HEK293 (cell line): ENCODE measurements at regions not wholly inside any gene's neighbourhood (a gene's known extent, or its start where the extent isn't known, plus 50 kb on each side); places are given as distances from the start of the nearest gene placed in this dataset.
"Not testable (repeated sequence)": the region's sequence is repeated elsewhere in the genome, so short reads cannot be mapped to it uniquely, and the experiment has no call there.

Source experiments
- CTCF ChIA-PET: fragments of 350-600 bp; formaldehyde crosslinking; extraction: SDS; loops from one replicate; lab custom pipeline; 2021; ENCODE audit warnings: antibody characterized with exemption; lab: Yijun Ruan, JAX
- POLR2A ChIA-PET: fragments of 300-600 bp; formaldehyde crosslinking; extraction: SDS; loops from one replicate; lab custom pipeline; 2020; ENCODE audit warnings: antibody characterized with exemption, inconsistent platforms; lab: Yijun Ruan, JAX
- H3K27ac ChIP-seq: fragments of 200-500 bp; sonication (Bioruptor generic); 2 replicates; pipeline ENCODE4 v1.5.1; 2014; ENCODE audit warnings: low read depth, low read length, control low read depth, inconsistent platforms; ENCODE audit errors: extremely low read depth
- H3K36me3 ChIP-seq, 2 experiments: fragments of 200-500 bp in 1 of 2; sonication (Bioruptor generic) in 1 of 2; 1 replicate in 1 of 2; 2 replicates in 1 of 2; pipeline ENCODE4 v1.5.1; 2014 to 2017; ENCODE audit warnings: inconsistent platforms in 2 of 2, low read length in 2 of 2; ENCODE audit not compliant: control insufficient read depth in 2 of 2, insufficient read depth in 1 of 2
- H3K4me1 ChIP-seq: fragments of 200-500 bp; sonication (Bioruptor generic); 2 replicates; pipeline ENCODE4 v1.5.1; 2014; ENCODE audit warnings: mild to moderate bottlenecking, low read length, inconsistent platforms; ENCODE audit not compliant: control insufficient read depth, insufficient read depth
- H3K4me3 ChIP-seq: 2 replicates; pipeline ENCODE4 v1.5.1; 2011; ENCODE audit warnings: low read depth, mild to moderate bottlenecking, control low read depth, low read length, moderate library complexity
- H3K9me3 ChIP-seq: fragments of 200-500 bp; sonication (Bioruptor generic); 2 replicates; pipeline ENCODE4 v1.5.1; 2014; ENCODE audit warnings: low read depth, low read length, inconsistent platforms; ENCODE audit not compliant: control insufficient read depth, insufficient read depth
- EGR2 ChIP-seq: fragments of 450-650 bp; formaldehyde crosslinking; IDR thresholded peaks from 2 replicates; pipeline ENCODE4 v1.5.1; 2016; ENCODE audit warnings: low read depth, missing biosample characterization, missing genetic modification characterization
- SCRT1 ChIP-seq: fragments of 450-650 bp; formaldehyde crosslinking; IDR thresholded peaks from 2 replicates; pipeline ENCODE4 v1.5.1; 2016; ENCODE audit warnings: missing biosample characterization, missing genetic modification characterization, borderline replicate concordance
- SP3 ChIP-seq: fragments of 450-650 bp; formaldehyde crosslinking; IDR thresholded peaks from 2 replicates; pipeline ENCODE4 v1.5.1; 2016; ENCODE audit warnings: missing biosample characterization, missing genetic modification characterization
- ZBTB21 ChIP-seq: fragments of 450-650 bp; formaldehyde crosslinking; IDR thresholded peaks from 2 replicates; pipeline ENCODE4 v1.5.1; 2017; ENCODE audit warnings: missing biosample characterization, missing genetic modification characterization
- ZFHX2 ChIP-seq: fragments of 450-650 bp; formaldehyde crosslinking; conservative IDR thresholded peaks from 2 replicates; pipeline ENCODE4 v1.5.1; 2016; ENCODE audit warnings: missing biosample characterization, missing genetic modification characterization
- ZFP3 ChIP-seq: fragments of 450-650 bp; formaldehyde crosslinking; IDR thresholded peaks from 2 replicates; pipeline ENCODE4 v1.5.1; 2016; ENCODE audit warnings: low read depth, missing biosample characterization, missing genetic modification characterization
- ZIC2 ChIP-seq: fragments of 450-650 bp; formaldehyde crosslinking; IDR thresholded peaks from 2 replicates; pipeline ENCODE4 v1.5.1; 2016; ENCODE audit warnings: missing biosample characterization, missing genetic modification characterization
- ZNF140 ChIP-seq: fragments of 450-650 bp; formaldehyde crosslinking; IDR thresholded peaks from 2 replicates; pipeline ENCODE4 v1.5.1; 2016; ENCODE audit warnings: missing biosample characterization, missing genetic modification characterization
- ZNF155 ChIP-seq: fragments of 450-650 bp; formaldehyde crosslinking; IDR thresholded peaks from 2 replicates; pipeline ENCODE4 v1.5.1; 2016; ENCODE audit warnings: missing biosample characterization, missing genetic modification characterization
- ZNF169 ChIP-seq: fragments of 450-650 bp; formaldehyde crosslinking; IDR thresholded peaks from 2 replicates; pipeline ENCODE4 v1.5.1; 2016; ENCODE audit warnings: missing biosample characterization, missing genetic modification characterization
- ZNF184 ChIP-seq: fragments of 450-650 bp; IDR thresholded peaks from 2 replicates; pipeline ENCODE4 v1.5.1; 2018; ENCODE audit warnings: missing biosample characterization, mild to moderate bottlenecking, missing genetic modification characterization
- ZNF266 ChIP-seq: fragments of 450-650 bp; formaldehyde crosslinking; IDR thresholded peaks from 2 replicates; pipeline ENCODE4 v1.5.1; 2016; ENCODE audit warnings: missing biosample characterization, missing genetic modification characterization, low read depth
- ZNF311 ChIP-seq: fragments of 450-650 bp; formaldehyde crosslinking; IDR thresholded peaks from 2 replicates; pipeline ENCODE4 v1.5.1; 2017; ENCODE audit warnings: missing biosample characterization, missing genetic modification characterization, borderline replicate concordance
- ZNF629 ChIP-seq: fragments of 450-650 bp; formaldehyde crosslinking; IDR thresholded peaks from 2 replicates; pipeline ENCODE4 v1.5.1; 2017; ENCODE audit warnings: missing biosample characterization, missing genetic modification characterization
- ZNF660 ChIP-seq: fragments of 450-650 bp; IDR thresholded peaks from 2 replicates; pipeline ENCODE4 v1.5.1; 2018; ENCODE audit warnings: missing biosample characterization, mild to moderate bottlenecking, missing genetic modification characterization
- ZNF664 ChIP-seq: fragments of 450-650 bp; formaldehyde crosslinking; IDR thresholded peaks from 2 replicates; pipeline ENCODE4 v1.5.1; 2016; ENCODE audit warnings: missing biosample characterization, missing genetic modification characterization
- ZNF701 ChIP-seq: fragments of 450-650 bp; formaldehyde crosslinking; IDR thresholded peaks from 2 replicates; pipeline ENCODE4 v1.5.1; 2016; ENCODE audit warnings: missing biosample characterization, missing genetic modification characterization
- ZSCAN30 ChIP-seq: fragments of 450-650 bp; IDR thresholded peaks from 2 replicates; pipeline ENCODE4 v1.5.1; 2018; ENCODE audit warnings: missing biosample characterization, mild to moderate bottlenecking, missing genetic modification characterization, moderate library complexity
- TF ChIP-seq, protein P1 (sequence below): fragments of 450-650 bp; formaldehyde crosslinking; IDR thresholded peaks from 2 replicates; pipeline ENCODE4 v1.5.1; 2016; ENCODE audit warnings: missing biosample characterization, missing genetic modification characterization
- TF ChIP-seq, protein P2 (sequence below): fragments of 450-650 bp; IDR thresholded peaks from 2 replicates; pipeline ENCODE4 v1.5.1; 2018; ENCODE audit warnings: missing biosample characterization, mild to moderate bottlenecking, missing genetic modification characterization
- TF ChIP-seq, protein P3 (sequence below): IDR thresholded peaks from 2 replicates; pipeline ENCODE4 v1.6.1; 2011; ENCODE audit warnings: mild to moderate bottlenecking, low read depth, low read length, borderline replicate concordance
- TF ChIP-seq, protein P4 (sequence below): fragments of 450-650 bp; formaldehyde crosslinking; IDR thresholded peaks from 2 replicates; pipeline ENCODE4 v1.5.1; 2017; ENCODE audit warnings: missing biosample characterization, missing genetic modification characterization
- TF ChIP-seq, protein P5 (sequence below): fragments of 450-650 bp; formaldehyde crosslinking; IDR thresholded peaks from 2 replicates; pipeline ENCODE4 v1.5.1; 2016; ENCODE audit warnings: missing biosample characterization, missing genetic modification characterization, low read depth
- TF ChIP-seq, protein P6 (sequence below): fragments of 450-650 bp; formaldehyde crosslinking; IDR thresholded peaks from 2 replicates; pipeline ENCODE4 v1.5.1; 2017; ENCODE audit warnings: missing biosample characterization, missing genetic modification characterization

DNA sequence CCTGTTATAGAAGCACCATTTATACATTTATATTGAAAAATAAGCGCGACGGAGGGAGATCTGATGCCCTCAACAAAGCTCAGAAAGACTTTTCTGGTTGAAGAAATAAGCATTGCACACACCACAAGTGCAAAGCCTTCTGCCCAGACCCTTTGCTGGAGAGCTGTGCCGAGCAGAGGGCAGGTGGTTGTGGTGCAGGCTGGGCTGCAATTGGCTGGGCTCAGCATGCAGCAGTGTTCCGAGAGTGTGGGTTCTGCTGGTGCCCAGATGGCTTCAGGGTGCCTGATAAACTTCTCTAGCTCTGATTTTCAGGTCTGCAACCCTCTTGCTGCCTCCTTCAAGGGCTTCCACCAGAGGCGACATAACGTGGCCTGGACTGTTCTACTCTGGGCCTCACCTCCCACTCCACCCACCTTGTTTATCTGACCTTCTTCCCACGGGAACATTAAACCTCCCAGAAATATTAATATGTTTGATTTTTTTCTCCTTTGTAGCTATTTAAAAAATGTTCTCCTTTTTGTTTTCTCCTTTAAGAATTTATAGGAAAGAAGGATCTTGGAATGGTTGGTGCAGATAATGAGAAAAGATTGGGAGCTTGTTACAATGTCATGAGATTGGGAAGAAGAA lies 113.6 kb upstream of the ITGA6 start:
- TF ChIP-seq ZSCAN30 (tag by site-specific recombination) (no peak), ZNF184 (no peak), ZFP3 (tag by site-specific recombination) (no peak), ZNF311 (no peak), SCRT1 (tag by site-specific recombination) (no peak), ZNF664 (no peak), ZNF701 (tag by site-specific recombination) (no peak), ZIC2 (tag by site-specific recombination) (no peak), ZNF266 (no peak), ZNF140 (tag by site-specific recombination) (no peak), EGR2 (peak; percentile 61; the same call in 1 of the 2 replicates), ZFHX2 (tag by site-specific recombination) (peak; percentile 64)
- TF ChIP-seq, protein P1, sequence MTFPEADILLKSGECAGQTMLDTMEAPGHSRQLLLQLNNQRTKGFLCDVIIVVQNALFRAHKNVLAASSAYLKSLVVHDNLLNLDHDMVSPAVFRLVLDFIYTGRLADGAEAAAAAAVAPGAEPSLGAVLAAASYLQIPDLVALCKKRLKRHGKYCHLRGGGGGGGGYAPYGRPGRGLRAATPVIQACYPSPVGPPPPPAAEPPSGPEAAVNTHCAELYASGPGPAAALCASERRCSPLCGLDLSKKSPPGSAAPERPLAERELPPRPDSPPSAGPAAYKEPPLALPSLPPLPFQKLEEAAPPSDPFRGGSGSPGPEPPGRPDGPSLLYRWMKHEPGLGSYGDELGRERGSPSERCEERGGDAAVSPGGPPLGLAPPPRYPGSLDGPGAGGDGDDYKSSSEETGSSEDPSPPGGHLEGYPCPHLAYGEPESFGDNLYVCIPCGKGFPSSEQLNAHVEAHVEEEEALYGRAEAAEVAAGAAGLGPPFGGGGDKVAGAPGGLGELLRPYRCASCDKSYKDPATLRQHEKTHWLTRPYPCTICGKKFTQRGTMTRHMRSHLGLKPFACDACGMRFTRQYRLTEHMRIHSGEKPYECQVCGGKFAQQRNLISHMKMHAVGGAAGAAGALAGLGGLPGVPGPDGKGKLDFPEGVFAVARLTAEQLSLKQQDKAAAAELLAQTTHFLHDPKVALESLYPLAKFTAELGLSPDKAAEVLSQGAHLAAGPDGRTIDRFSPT (tag by site-specific recombination): no peak
- TF ChIP-seq, all 188 proteins: peak for 2
- H3K4me3 ChIP-seq: no peak overlapping the region
- H3K4me1 ChIP-seq: no peaks in the 10 kb centered on the region
- no peaks in the 10 kb centered on the region for H3K9me3 ChIP-seq
- no peak overlapping the region for H3K27ac ChIP-seq
- ChIA-PET CTCF (interaction anchor here (0.6 to 0.7 kb wide), 2 partner anchors 46 to 516 kb away, joined by 3 read pairs; no protein-coding TSS in a partner anchor), POLR2A (no interaction called here)
- H3K36me3 ChIP-seq: no peaks in the 10 kb centered on the region

DNA sequence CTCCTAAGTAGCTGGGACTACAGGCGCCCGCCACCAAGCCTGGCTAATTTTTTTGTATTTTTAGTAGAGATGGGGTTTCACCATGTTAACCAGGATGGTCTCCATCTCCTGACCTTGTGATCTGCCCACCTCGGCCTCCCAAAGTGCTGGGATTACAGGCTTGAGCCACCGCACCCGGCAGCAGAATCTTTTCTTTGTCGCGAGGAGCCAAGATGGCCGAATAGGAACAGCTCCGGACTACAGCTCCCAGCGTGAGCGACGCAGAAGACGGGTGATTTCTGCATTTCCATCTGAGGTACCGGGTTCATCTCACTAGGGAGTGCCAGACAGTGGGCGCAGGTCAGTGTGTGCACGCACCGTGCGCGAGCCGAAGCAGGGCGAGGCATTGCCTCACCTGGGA lies 112.3 kb upstream of the ITGA6 start:
- H3K4me3 ChIP-seq, H3K4me1 ChIP-seq, POLR2A ChIA-PET, H3K36me3 ChIP-seq, H3K27ac ChIP-seq, H3K9me3 ChIP-seq, CTCF ChIA-PET: not testable (repeated sequence)

DNA sequence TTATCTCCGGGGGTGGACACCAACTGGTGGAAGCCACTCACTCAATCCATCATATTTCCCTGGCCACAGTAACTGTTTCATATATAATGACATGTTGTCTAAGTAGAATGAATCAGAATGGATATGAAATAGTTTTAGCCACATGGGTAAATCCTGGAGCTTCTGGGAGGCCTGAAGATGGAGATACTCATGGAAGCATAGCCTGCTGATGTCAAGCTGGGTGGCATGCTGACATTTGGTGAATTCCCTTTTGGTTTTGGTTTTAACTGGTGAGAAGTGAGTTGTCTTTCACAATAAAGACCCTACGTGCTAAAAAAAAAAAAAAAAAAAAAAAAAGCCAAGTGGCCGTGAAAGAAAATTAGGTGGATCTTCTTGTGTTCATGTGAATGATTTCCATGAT lies 105.3 kb upstream of the ITGA6 start:
- Histone ChIP-seq H3K4me3 (no peak overlapping the region), H3K27ac (no peak overlapping the region), H3K36me3 (no peaks in the 10 kb centered on the region), H3K4me1 (no peaks in the 10 kb centered on the region), H3K9me3 (no peaks in the 10 kb centered on the region)
- CTCF ChIA-PET: no interaction called here
- POLR2A ChIA-PET: no interaction called here
- TF ChIP-seq ZNF169 (tag by site-specific recombination): no peak
- TF ChIP-seq, protein P2, sequence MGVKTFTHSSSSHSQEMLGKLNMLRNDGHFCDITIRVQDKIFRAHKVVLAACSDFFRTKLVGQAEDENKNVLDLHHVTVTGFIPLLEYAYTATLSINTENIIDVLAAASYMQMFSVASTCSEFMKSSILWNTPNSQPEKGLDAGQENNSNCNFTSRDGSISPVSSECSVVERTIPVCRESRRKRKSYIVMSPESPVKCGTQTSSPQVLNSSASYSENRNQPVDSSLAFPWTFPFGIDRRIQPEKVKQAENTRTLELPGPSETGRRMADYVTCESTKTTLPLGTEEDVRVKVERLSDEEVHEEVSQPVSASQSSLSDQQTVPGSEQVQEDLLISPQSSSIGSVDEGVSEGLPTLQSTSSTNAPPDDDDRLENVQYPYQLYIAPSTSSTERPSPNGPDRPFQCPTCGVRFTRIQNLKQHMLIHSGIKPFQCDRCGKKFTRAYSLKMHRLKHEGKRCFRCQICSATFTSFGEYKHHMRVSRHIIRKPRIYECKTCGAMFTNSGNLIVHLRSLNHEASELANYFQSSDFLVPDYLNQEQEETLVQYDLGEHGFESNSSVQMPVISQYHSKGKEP (tag by site-specific recombination): no peak
- TF ChIP-seq, protein P3, sequence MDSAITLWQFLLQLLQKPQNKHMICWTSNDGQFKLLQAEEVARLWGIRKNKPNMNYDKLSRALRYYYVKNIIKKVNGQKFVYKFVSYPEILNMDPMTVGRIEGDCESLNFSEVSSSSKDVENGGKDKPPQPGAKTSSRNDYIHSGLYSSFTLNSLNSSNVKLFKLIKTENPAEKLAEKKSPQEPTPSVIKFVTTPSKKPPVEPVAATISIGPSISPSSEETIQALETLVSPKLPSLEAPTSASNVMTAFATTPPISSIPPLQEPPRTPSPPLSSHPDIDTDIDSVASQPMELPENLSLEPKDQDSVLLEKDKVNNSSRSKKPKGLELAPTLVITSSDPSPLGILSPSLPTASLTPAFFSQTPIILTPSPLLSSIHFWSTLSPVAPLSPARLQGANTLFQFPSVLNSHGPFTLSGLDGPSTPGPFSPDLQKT: no peak
- TF ChIP-seq, protein P4, sequence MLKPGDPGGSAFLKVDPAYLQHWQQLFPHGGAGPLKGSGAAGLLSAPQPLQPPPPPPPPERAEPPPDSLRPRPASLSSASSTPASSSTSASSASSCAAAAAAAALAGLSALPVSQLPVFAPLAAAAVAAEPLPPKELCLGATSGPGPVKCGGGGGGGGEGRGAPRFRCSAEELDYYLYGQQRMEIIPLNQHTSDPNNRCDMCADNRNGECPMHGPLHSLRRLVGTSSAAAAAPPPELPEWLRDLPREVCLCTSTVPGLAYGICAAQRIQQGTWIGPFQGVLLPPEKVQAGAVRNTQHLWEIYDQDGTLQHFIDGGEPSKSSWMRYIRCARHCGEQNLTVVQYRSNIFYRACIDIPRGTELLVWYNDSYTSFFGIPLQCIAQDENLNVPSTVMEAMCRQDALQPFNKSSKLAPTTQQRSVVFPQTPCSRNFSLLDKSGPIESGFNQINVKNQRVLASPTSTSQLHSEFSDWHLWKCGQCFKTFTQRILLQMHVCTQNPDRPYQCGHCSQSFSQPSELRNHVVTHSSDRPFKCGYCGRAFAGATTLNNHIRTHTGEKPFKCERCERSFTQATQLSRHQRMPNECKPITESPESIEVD: no peak
- TF ChIP-seq ZNF660 (tag by site-specific recombination): no peak
- TF ChIP-seq SP3 (tag by site-specific recombination): no peak
- no peak for TF ChIP-seq ZNF155 (tag by site-specific recombination)
- TF ChIP-seq, protein P5, sequence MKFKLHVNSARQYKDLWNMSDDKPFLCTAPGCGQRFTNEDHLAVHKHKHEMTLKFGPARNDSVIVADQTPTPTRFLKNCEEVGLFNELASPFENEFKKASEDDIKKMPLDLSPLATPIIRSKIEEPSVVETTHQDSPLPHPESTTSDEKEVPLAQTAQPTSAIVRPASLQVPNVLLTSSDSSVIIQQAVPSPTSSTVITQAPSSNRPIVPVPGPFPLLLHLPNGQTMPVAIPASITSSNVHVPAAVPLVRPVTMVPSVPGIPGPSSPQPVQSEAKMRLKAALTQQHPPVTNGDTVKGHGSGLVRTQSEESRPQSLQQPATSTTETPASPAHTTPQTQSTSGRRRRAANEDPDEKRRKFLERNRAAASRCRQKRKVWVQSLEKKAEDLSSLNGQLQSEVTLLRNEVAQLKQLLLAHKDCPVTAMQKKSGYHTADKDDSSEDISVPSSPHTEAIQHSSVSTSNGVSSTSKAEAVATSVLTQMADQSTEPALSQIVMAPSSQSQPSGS (tag by site-specific recombination): no peak
- TF ChIP-seq, protein P6, sequence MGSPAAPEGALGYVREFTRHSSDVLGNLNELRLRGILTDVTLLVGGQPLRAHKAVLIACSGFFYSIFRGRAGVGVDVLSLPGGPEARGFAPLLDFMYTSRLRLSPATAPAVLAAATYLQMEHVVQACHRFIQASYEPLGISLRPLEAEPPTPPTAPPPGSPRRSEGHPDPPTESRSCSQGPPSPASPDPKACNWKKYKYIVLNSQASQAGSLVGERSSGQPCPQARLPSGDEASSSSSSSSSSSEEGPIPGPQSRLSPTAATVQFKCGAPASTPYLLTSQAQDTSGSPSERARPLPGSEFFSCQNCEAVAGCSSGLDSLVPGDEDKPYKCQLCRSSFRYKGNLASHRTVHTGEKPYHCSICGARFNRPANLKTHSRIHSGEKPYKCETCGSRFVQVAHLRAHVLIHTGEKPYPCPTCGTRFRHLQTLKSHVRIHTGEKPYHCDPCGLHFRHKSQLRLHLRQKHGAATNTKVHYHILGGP (tag by site-specific recombination): no peak
- no peak for TF ChIP-seq ZNF629
- no peak for TF ChIP-seq ZBTB21 (tag by site-specific recombination)
